Liver (tissue), 3 donors: ENCODE measurements at regions not wholly inside any gene's neighbourhood (a gene's known extent, or its start where the extent isn't known, plus 50 kb on each side); places are given as distances from the start of the nearest gene placed in this dataset.

Source experiments
- FOXA1 ChIP-seq: IDR thresholded peaks from 2 replicates; pipeline ENCODE4 v1.6.1; 2016; ENCODE audit warnings: antibody characterized with exemption
- RAD21 ChIP-seq, 2 donors: IDR thresholded peaks; 2 replicates each; pipeline ENCODE4 v1.6.1; 2016; ENCODE audit warnings: antibody characterized with exemption in 2 of 2, mild to moderate bottlenecking in 2 of 2
- RXRA ChIP-seq, 2 donors: IDR thresholded peaks; 2 replicates each; pipeline ENCODE4 v1.6.1; 2017 to 2018; ENCODE audit warnings: antibody characterized with exemption in 2 of 2, mild to moderate bottlenecking in 1 of 2
- SP1 ChIP-seq: IDR thresholded peaks from 2 replicates; pipeline ENCODE4 v1.6.1; 2018; ENCODE audit warnings: antibody characterized with exemption, mild to moderate bottlenecking
- TAF1 ChIP-seq: conservative IDR thresholded peaks from 2 replicates; pipeline ENCODE4 v1.6.1; 2016; ENCODE audit warnings: antibody characterized with exemption, mild to moderate bottlenecking
- YY1 ChIP-seq: IDR thresholded peaks from 2 replicates; pipeline ENCODE4 v1.6.1; 2016; ENCODE audit warnings: antibody characterized with exemption, mild to moderate bottlenecking
- TF ChIP-seq, protein P1 (sequence below): fragments of 150-350 bp; IDR thresholded peaks from 2 replicates; pipeline ENCODE4 v1.5.1; 2017; ENCODE audit warnings: improper control_type of control experiment, low read depth, low read length; ENCODE audit not compliant: missing input control
- TF ChIP-seq, protein P2 (sequence below): IDR thresholded peaks from 2 replicates; pipeline ENCODE4 v1.6.1; 2016; ENCODE audit warnings: antibody characterized with exemption
- TF ChIP-seq, protein P3 (sequence below): IDR thresholded peaks from 2 replicates; pipeline ENCODE4 v1.6.1; 2016; ENCODE audit warnings: antibody characterized with exemption, mild to moderate bottlenecking
- TF ChIP-seq, protein P4 (sequence below): IDR thresholded peaks from 2 replicates; pipeline ENCODE4 v1.6.1; 2016; ENCODE audit warnings: antibody characterized with exemption
- donor health status: healthy.
- donor health status: healthy.

DNA sequence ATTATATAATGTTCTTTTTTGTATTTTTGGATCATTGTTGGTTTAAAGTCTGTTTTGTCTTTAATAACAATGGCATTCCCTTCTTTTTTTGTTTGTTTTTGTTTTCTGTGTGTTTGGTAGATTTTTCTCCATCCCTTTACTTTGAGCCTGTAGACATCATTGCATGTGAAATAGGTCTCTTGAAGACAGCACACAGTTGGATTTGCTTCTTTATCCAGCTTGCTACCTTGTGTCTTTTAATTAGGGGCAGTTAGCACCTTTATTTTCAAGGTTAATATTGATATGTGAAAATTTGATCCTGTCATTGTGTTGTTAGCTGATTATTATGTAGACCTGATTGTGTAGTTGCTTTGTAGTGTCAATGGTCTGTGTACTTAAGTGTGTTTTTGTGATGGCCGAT is 235.7 kb downstream of the KCNJ3 start:
- TF ChIP-seq, protein P1, sequence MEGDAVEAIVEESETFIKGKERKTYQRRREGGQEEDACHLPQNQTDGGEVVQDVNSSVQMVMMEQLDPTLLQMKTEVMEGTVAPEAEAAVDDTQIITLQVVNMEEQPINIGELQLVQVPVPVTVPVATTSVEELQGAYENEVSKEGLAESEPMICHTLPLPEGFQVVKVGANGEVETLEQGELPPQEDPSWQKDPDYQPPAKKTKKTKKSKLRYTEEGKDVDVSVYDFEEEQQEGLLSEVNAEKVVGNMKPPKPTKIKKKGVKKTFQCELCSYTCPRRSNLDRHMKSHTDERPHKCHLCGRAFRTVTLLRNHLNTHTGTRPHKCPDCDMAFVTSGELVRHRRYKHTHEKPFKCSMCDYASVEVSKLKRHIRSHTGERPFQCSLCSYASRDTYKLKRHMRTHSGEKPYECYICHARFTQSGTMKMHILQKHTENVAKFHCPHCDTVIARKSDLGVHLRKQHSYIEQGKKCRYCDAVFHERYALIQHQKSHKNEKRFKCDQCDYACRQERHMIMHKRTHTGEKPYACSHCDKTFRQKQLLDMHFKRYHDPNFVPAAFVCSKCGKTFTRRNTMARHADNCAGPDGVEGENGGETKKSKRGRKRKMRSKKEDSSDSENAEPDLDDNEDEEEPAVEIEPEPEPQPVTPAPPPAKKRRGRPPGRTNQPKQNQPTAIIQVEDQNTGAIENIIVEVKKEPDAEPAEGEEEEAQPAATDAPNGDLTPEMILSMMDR = no peak
- no peak for TF ChIP-seq TAF1
- no peak for TF ChIP-seq FOXA1
- TF ChIP-seq RXRA (IDR thresholded peaks at IDR 0.05) = no peak
- TF ChIP-seq YY1 = no peak
- no peak for TF ChIP-seq SP1
- TF ChIP-seq, protein P2, sequence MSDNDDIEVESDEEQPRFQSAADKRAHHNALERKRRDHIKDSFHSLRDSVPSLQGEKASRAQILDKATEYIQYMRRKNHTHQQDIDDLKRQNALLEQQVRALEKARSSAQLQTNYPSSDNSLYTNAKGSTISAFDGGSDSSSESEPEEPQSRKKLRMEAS = no peak
- no peak for TF ChIP-seq RAD21 (IDR thresholded peaks at IDR 0.05)
- TF ChIP-seq, protein P3, sequence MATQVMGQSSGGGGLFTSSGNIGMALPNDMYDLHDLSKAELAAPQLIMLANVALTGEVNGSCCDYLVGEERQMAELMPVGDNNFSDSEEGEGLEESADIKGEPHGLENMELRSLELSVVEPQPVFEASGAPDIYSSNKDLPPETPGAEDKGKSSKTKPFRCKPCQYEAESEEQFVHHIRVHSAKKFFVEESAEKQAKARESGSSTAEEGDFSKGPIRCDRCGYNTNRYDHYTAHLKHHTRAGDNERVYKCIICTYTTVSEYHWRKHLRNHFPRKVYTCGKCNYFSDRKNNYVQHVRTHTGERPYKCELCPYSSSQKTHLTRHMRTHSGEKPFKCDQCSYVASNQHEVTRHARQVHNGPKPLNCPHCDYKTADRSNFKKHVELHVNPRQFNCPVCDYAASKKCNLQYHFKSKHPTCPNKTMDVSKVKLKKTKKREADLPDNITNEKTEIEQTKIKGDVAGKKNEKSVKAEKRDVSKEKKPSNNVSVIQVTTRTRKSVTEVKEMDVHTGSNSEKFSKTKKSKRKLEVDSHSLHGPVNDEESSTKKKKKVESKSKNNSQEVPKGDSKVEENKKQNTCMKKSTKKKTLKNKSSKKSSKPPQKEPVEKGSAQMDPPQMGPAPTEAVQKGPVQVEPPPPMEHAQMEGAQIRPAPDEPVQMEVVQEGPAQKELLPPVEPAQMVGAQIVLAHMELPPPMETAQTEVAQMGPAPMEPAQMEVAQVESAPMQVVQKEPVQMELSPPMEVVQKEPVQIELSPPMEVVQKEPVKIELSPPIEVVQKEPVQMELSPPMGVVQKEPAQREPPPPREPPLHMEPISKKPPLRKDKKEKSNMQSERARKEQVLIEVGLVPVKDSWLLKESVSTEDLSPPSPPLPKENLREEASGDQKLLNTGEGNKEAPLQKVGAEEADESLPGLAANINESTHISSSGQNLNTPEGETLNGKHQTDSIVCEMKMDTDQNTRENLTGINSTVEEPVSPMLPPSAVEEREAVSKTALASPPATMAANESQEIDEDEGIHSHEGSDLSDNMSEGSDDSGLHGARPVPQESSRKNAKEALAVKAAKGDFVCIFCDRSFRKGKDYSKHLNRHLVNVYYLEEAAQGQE = no peak
- TF ChIP-seq, protein P4, sequence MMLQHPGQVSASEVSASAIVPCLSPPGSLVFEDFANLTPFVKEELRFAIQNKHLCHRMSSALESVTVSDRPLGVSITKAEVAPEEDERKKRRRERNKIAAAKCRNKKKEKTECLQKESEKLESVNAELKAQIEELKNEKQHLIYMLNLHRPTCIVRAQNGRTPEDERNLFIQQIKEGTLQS = no peak
